ENCODE measurements at regions not wholly inside any gene's neighbourhood (a gene's known extent, or its start where the extent isn't known, plus 50 kb on each side); places are given as distances from the start of the nearest gene placed in this dataset.

DNA sequence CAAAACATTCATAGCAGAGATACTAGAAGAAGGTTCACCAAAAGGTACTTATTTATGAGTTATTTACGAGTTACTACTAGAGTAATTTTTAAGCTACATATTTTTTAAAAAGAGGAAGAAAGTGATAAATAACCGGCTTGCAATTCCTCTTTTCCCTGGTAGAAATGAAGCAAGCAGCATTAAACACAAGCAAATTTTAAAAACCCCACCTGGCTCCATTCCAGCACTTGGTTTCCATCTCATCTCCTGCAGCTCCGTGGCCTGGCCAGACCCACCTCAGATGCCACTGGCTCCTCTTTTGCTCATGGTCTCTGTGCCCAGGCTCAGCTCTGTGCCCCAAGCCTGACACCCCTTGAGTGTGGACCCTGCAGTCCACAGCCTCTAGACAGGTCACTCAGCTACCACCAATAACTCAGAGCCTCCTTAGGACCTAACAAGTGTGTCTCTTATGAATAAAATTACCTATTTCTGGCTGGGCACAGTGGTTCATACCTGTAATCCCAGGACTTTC lies 479.5 kb downstream of the TNS3 start (continued):
- no peak for TF ChIP-seq MXD4 (CRISPR knock-in tag; IDR thresholded peaks at IDR 0.05; ENCODE audit: borderline replicate concordance)
- TF ChIP-seq NR1H2 (CRISPR knock-in tag; IDR thresholded peaks at IDR 0.05) = no peak
- TF ChIP-seq SMAD3 (CRISPR knock-in tag; IDR thresholded peaks at IDR 0.05; ENCODE audit: borderline replicate concordance) = no peak
- TF ChIP-seq, protein P1, sequence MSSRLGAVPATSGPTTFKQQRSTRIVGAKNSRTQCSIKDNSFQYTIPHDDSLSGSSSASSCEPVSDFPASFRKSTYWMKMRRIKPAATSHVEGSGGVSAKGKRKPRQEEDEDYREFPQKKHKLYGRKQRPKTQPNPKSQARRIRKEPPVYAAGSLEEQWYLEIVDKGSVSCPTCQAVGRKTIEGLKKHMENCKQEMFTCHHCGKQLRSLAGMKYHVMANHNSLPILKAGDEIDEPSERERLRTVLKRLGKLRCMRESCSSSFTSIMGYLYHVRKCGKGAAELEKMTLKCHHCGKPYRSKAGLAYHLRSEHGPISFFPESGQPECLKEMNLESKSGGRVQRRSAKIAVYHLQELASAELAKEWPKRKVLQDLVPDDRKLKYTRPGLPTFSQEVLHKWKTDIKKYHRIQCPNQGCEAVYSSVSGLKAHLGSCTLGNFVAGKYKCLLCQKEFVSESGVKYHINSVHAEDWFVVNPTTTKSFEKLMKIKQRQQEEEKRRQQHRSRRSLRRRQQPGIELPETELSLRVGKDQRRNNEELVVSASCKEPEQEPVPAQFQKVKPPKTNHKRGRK (CRISPR knock-in tag; IDR thresholded peaks at IDR 0.05; ENCODE audit: borderline replicate concordance) = no peak

DNA sequence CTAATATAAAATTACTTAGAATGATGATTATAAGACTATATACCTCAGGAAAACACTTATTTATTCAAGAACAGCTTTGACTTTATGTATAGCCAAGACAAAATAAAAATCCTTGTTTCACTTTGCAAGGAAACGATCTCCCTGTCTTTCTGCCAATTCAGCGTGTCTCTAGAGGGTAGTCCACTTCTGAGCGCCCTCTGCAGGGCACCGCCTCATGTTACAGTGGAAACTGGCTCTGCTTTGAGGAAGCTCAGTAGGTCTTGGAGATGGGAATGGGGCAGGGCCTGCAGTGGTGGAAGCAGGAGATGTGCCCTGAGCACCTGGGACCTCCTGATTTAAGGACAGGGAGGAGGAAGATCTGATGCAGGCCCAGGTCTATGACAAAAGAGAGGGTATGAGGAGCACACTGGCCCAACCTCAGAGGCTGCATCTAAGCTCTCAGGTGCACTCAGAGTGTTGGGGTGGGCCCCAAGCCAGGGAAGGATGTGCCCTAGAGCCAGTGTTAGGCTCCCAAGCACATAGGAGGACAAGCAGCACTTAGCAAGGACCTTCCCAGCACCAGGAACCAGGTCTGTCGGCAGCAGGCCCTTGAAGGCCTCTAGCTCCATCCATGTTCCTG lies 481.0 kb downstream of the TNS3 start:
- Mint-ChIP-seq H3K27me3 (ENCODE audit: low read depth) (no peaks in the 10 kb centered on the region), H3K4me1 (no peaks in the 10 kb centered on the region), H3K9me3 (peaks cover 4% of the 10 kb centered on the region), H3K36me3 (no peaks in the 10 kb centered on the region), H3K27ac (no peak overlapping the region), H3K4me3 (no peak overlapping the region)
- ChIA-PET POLR2A (no interaction called here), CTCF (interaction anchor here (0.5 to 1.5 kb wide), 37 partner anchors 10 to 1183 kb away, joined by 3 to 11 read pairs (median 3); partner anchors contain the start of gene IGFBP3)
- TF ChIP-seq, protein P2, sequence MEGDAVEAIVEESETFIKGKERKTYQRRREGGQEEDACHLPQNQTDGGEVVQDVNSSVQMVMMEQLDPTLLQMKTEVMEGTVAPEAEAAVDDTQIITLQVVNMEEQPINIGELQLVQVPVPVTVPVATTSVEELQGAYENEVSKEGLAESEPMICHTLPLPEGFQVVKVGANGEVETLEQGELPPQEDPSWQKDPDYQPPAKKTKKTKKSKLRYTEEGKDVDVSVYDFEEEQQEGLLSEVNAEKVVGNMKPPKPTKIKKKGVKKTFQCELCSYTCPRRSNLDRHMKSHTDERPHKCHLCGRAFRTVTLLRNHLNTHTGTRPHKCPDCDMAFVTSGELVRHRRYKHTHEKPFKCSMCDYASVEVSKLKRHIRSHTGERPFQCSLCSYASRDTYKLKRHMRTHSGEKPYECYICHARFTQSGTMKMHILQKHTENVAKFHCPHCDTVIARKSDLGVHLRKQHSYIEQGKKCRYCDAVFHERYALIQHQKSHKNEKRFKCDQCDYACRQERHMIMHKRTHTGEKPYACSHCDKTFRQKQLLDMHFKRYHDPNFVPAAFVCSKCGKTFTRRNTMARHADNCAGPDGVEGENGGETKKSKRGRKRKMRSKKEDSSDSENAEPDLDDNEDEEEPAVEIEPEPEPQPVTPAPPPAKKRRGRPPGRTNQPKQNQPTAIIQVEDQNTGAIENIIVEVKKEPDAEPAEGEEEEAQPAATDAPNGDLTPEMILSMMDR (IDR thresholded peaks at IDR 0.05) = peak; percentile 34
- TF ChIP-seq ZNF232 (CRISPR knock-in tag; IDR thresholded peaks at IDR 0.05) = no peak
- TF ChIP-seq, protein P3, sequence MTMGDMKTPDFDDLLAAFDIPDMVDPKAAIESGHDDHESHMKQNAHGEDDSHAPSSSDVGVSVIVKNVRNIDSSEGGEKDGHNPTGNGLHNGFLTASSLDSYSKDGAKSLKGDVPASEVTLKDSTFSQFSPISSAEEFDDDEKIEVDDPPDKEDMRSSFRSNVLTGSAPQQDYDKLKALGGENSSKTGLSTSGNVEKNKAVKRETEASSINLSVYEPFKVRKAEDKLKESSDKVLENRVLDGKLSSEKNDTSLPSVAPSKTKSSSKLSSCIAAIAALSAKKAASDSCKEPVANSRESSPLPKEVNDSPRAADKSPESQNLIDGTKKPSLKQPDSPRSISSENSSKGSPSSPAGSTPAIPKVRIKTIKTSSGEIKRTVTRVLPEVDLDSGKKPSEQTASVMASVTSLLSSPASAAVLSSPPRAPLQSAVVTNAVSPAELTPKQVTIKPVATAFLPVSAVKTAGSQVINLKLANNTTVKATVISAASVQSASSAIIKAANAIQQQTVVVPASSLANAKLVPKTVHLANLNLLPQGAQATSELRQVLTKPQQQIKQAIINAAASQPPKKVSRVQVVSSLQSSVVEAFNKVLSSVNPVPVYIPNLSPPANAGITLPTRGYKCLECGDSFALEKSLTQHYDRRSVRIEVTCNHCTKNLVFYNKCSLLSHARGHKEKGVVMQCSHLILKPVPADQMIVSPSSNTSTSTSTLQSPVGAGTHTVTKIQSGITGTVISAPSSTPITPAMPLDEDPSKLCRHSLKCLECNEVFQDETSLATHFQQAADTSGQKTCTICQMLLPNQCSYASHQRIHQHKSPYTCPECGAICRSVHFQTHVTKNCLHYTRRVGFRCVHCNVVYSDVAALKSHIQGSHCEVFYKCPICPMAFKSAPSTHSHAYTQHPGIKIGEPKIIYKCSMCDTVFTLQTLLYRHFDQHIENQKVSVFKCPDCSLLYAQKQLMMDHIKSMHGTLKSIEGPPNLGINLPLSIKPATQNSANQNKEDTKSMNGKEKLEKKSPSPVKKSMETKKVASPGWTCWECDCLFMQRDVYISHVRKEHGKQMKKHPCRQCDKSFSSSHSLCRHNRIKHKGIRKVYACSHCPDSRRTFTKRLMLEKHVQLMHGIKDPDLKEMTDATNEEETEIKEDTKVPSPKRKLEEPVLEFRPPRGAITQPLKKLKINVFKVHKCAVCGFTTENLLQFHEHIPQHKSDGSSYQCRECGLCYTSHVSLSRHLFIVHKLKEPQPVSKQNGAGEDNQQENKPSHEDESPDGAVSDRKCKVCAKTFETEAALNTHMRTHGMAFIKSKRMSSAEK (CRISPR knock-in tag; IDR thresholded peaks at IDR 0.05; ENCODE audit: borderline replicate concordance) = no peak
- ATAC-seq (peak; percentile 95), DNase-seq (ENCODE audit: low spot score) (peak; percentile 80)

DNA sequence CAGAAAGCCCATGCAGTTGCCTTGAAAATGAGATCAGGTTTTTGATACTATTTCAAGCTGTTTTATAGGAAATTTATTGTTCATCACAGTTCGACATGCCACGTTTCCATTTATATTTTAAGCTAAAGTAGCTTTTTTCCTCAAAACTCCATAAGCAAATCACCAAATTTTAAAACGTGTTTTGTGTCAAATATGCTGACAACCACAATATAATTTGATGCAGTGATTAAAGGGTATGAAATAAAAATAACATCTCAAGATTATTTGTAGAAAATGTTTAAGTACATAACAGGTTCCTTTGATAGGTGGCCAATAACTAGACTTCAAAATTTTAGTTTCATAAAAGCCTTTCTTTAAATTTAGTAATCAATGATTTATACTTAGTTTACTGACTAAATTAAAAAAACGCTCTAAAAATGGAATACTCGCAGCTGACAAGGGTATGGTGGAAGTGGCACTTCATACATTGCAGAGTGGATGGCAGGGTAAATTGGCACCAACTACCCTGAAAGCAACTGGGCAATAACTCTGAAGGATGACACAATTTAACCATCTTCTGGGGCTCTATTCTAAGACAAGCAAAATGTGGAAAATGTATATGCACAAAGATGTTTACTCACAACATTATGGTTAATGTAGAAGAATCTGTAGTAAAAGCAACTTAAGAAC lies 481.6 kb downstream of the TNS3 start:
- CTCF ChIA-PET = interaction anchor here (0.6 to 1.5 kb wide), 26 partner anchors 9 to 1183 kb away, joined by 3 to 11 read pairs (median 4); partner anchors contain the start of gene IGFBP3
- POLR2A ChIA-PET = no interaction called here
- DNase-seq (ENCODE audit: low spot score) = no peak
- Mint-ChIP-seq H3K27ac (no peak overlapping the region), H3K36me3 (no peaks in the 10 kb centered on the region), H3K4me1 (no peaks in the 10 kb centered on the region), H3K4me3 (no peak overlapping the region), H3K9me3 (peaks cover 4% of the 10 kb centered on the region), H3K27me3 (ENCODE audit: low read depth) (no peaks in the 10 kb centered on the region)
- ATAC-seq = no peak
- TF ChIP-seq CREB1 (CRISPR knock-in tag; IDR thresholded peaks at IDR 0.05) (no peak), SOX15 (CRISPR knock-in tag; IDR thresholded peaks at IDR 0.05) (no peak), ZNF121 (CRISPR knock-in tag; IDR thresholded peaks at IDR 0.05) (no peak), MXD4 (CRISPR knock-in tag; IDR thresholded peaks at IDR 0.05; ENCODE audit: borderline replicate concordance) (no peak), RELA (CRISPR knock-in tag; IDR thresholded peaks at IDR 0.05; ENCODE audit: borderline replicate concordance) (no peak), TCF7 (CRISPR knock-in tag; IDR thresholded peaks at IDR 0.05; ENCODE audit: low read depth) (no peak)
- TF ChIP-seq, protein P4, sequence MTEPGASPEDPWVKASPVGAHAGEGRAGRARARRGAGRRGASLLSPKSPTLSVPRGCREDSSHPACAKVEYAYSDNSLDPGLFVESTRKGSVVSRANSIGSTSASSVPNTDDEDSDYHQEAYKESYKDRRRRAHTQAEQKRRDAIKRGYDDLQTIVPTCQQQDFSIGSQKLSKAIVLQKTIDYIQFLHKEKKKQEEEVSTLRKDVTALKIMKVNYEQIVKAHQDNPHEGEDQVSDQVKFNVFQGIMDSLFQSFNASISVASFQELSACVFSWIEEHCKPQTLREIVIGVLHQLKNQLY (CRISPR knock-in tag; IDR thresholded peaks at IDR 0.05) = no peak
- TF ChIP-seq, protein P5, sequence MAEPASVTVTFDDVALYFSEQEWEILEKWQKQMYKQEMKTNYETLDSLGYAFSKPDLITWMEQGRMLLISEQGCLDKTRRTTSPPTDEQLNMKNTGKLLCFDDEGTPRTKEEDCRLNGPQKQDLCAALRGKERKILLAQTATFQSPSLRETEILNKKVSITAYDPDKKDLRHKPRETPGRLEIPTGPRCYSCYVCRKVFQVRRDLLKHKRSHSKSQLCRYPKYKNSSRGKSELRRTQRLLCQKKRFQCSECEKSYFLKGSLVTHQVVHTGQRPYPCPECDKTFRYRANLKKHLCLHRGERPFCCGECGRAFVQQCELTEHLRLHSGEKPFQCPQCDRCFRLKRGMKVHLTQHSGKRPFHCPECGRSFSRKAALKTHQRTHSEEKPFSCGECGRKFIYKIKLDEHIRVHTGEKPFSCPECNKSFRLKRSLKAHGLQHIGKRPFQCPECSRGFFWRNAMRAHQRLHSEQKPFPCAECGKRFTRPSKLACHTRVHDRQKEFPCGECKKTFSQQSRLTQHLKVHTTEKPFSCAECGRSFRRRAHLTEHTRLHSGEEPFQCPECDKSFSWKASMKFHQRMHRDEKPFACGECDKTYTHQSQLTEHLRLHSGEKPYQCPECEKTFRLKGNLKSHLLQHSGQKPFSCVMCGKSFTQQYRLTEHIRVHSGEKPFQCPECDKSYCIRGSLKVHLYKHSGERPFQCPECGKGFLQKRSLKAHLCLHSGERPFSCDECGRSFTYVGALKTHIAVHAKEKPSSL (CRISPR knock-in tag; conservative IDR thresholded peaks at IDR 0.05) = no peak
- TF ChIP-seq, protein P6, sequence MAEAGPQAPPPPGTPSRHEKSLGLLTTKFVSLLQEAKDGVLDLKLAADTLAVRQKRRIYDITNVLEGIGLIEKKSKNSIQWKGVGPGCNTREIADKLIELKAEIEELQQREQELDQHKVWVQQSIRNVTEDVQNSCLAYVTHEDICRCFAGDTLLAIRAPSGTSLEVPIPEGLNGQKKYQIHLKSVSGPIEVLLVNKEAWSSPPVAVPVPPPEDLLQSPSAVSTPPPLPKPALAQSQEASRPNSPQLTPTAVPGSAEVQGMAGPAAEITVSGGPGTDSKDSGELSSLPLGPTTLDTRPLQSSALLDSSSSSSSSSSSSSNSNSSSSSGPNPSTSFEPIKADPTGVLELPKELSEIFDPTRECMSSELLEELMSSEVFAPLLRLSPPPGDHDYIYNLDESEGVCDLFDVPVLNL (CRISPR knock-in tag; IDR thresholded peaks at IDR 0.05; ENCODE audit: borderline replicate concordance, low read depth) = no peak
- TF ChIP-seq, protein P7, sequence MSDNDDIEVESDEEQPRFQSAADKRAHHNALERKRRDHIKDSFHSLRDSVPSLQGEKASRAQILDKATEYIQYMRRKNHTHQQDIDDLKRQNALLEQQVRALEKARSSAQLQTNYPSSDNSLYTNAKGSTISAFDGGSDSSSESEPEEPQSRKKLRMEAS (CRISPR knock-in tag; IDR thresholded peaks at IDR 0.05) = no peak
- TF ChIP-seq, protein P8, sequence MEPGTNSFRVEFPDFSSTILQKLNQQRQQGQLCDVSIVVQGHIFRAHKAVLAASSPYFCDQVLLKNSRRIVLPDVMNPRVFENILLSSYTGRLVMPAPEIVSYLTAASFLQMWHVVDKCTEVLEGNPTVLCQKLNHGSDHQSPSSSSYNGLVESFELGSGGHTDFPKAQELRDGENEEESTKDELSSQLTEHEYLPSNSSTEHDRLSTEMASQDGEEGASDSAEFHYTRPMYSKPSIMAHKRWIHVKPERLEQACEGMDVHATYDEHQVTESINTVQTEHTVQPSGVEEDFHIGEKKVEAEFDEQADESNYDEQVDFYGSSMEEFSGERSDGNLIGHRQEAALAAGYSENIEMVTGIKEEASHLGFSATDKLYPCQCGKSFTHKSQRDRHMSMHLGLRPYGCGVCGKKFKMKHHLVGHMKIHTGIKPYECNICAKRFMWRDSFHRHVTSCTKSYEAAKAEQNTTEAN (CRISPR knock-in tag; IDR thresholded peaks at IDR 0.05) = no peak
